SU-DHL-6 (cell line): ENCODE measurements at regions not wholly inside any gene's neighbourhood (a gene's known extent, or its start where the extent isn't known, plus 50 kb on each side); places are given as distances from the start of the nearest gene placed in this dataset.

Experiments
- CTCF ChIP-seq: fragments of 200-600 bp; sonication (generic); IDR thresholded peaks from one replicate; pipeline ENCODE4 v1.5.1; 2017; ENCODE audit warnings: antibody characterized with exemption, mild to moderate bottlenecking, low read length, moderate library complexity; ENCODE audit not compliant: insufficient read depth, poor library complexity, severe bottlenecking
- EZH2phosphoT487 ChIP-seq: fragments of 200-600 bp; sonication (generic), shearing (Covaris generic); conservative IDR thresholded peaks from 2 replicates; pipeline ENCODE4 v1.6.1; 2018; ENCODE audit warnings: mild to moderate bottlenecking, antibody characterized with exemption, low read length, moderate library complexity, mixed read lengths

DNA sequence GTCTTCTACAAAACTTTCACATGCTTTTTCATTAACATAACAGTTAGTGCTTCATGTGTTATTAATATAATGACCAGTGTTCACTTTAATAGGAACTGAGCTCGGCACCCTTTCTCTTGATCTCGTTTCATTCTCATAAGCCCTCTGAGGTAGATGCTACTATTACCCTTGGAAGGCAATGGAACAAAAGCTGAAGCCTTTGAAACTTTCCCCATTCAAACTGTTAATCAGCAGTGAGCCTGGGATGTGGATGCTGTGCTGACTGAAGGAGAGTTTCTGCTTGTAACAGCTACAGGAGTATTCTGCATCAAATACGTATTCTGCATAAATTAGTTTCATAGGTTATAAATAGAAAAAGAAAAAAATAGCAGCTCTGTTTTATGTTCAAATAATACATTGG, 904.0 kb upstream of the CDH2 start:
- TF ChIP-seq CTCF, result no peak
- no peak for TF ChIP-seq EZH2phosphoT487
